ENCODE measurements at regions not wholly inside any gene's neighbourhood (a gene's known extent, or its start where the extent isn't known, plus 50 kb on each side); places are given as distances from the start of the nearest gene placed in this dataset.

- Mint-ChIP-seq H3K4me1 (peaks cover 62% of the 10 kb centered on the region), H3K9me3 (no peaks in the 10 kb centered on the region), H3K36me3 (peaks cover 0 to 4% of the 10 kb centered on the region in 2 donors), H3K4me3 (no peak overlapping the region), H3K27me3 (ENCODE audit: low read depth in 3 of 3) (peaks cover 0 to 1% (median 1%) of the 10 kb centered on the region in 3 donors), H3K27ac (peak overlapping the region in 6 of 7 donors; percentile 40 to 87 (median 68))
- Histone ChIP-seq H4K20me1 (ENCODE audit: insufficient read depth, low read length) (no peaks in the 10 kb centered on the region), H3K79me2 (ENCODE audit: insufficient read depth, low read length) (peaks cover 17% of the 10 kb centered on the region), H3K4me3 (replicated peaks in 1 of 3; ENCODE audit: low read depth in 2 of 3, low read length in 3 of 3) (peak overlapping the region in 1 of 3 experiments; percentile 74), H3K4me2 (replicated peaks; ENCODE audit: extremely low read depth, low read length, poor library complexity, severe bottlenecking) (peak overlapping the region; percentile 80), H3K9me3 (replicated peaks in 1 of 2; ENCODE audit: control insufficient read depth in 1 of 2, insufficient read depth in 1 of 2, low read length in 2 of 2) (no peaks in the 10 kb centered on the region), H2AFZ (ENCODE audit: insufficient read depth, low read depth, low read length, poor library complexity, severe bottlenecking) (peak overlapping the region; percentile 86), H3K27ac (ENCODE audit: low read depth in 1 of 2, low read length in 2 of 2) (peak overlapping the region in 1 of 2 donors; percentile 91), H3K9ac (ENCODE audit: insufficient read depth, low read length, poor library complexity, severe bottlenecking) (peak overlapping the region; percentile 61), H3K36me3 (replicated peaks in 1 of 2; ENCODE audit: control insufficient read depth in 1 of 2, insufficient read depth in 2 of 2, low read length in 2 of 2) (no peaks in the 10 kb centered on the region), H3K4me1 (ENCODE audit: control insufficient read depth in 1 of 2, insufficient read depth in 2 of 2, low read length in 2 of 2) (peaks cover 48 to 58% of the 10 kb centered on the region in 2 donors), H3K27me3 (ENCODE audit: control insufficient read depth in 2 of 2, insufficient read depth in 2 of 2, low read length in 2 of 2) (no peaks in the 10 kb centered on the region)
- intact Hi-C loops (cut with micrococcal nuclease) = no loop called here
- TF ChIP-seq CTCF (IDR thresholded peaks at IDR 0.05) = no peak
- DNase-seq = no peak
- WGBS (ENCODE audit: insufficient coverage) = 67% methylated on average over 5 of the region's 7 CpGs
Observed at GRCh38 chr14:22426711-22427110, 162.3 kb downstream of the DAD1 start.

GRCh38 chr14:22423958-22424357 lies 165.1 kb downstream of the DAD1 start:
- Mint-ChIP-seq H3K27me3 (ENCODE audit: low read depth in 3 of 3) (peaks cover 0 to 1% (median 1%) of the 10 kb centered on the region in 3 donors), H3K4me1 (peaks cover 62% of the 10 kb centered on the region), H3K4me3 (no peak overlapping the region), H3K27ac (peak overlapping the region in 4 of 7 donors; percentile 9 to 68 (median 48)), H3K36me3 (peaks cover 0 to 4% of the 10 kb centered on the region in 2 donors), H3K9me3 (no peaks in the 10 kb centered on the region)
- H3K27me3 ChIP-seq (ENCODE audit: control insufficient read depth in 2 of 2, insufficient read depth in 2 of 2, low read length in 2 of 2) = no peaks in the 10 kb centered on the region
- H3K4me1 ChIP-seq (ENCODE audit: control insufficient read depth in 1 of 2, insufficient read depth in 2 of 2, low read length in 2 of 2) = peaks cover 47 to 56% of the 10 kb centered on the region in 2 donors
- peaks cover 17% of the 10 kb centered on the region for H3K79me2 ChIP-seq (ENCODE audit: insufficient read depth, low read length)
- intact Hi-C loops (cut with micrococcal nuclease) = loop anchor here in 1 of 2 donors (2.0 kb wide), 1 partner anchor 15 kb away; no protein-coding TSS in a partner anchor
- no peak overlapping the region for H2AFZ ChIP-seq (ENCODE audit: insufficient read depth, low read depth, low read length, poor library complexity, severe bottlenecking)
- 0% methylated on average over 1 of the region's 4 CpGs for WGBS (ENCODE audit: insufficient coverage)
- H3K27ac ChIP-seq (ENCODE audit: low read depth in 1 of 2, low read length in 2 of 2) = no peak overlapping the region
- no peak overlapping the region for H3K4me3 ChIP-seq (replicated peaks in 1 of 3; ENCODE audit: low read depth in 2 of 3, low read length in 3 of 3)
- no peaks in the 10 kb centered on the region for H3K9me3 ChIP-seq (replicated peaks in 1 of 2; ENCODE audit: control insufficient read depth in 1 of 2, insufficient read depth in 1 of 2, low read length in 2 of 2)
- no peak for TF ChIP-seq CTCF (IDR thresholded peaks at IDR 0.05)
- no peak for DNase-seq
- no peak overlapping the region for H3K9ac ChIP-seq (ENCODE audit: insufficient read depth, low read length, poor library complexity, severe bottlenecking)
- H3K4me2 ChIP-seq (replicated peaks; ENCODE audit: extremely low read depth, low read length, poor library complexity, severe bottlenecking) = no peak overlapping the region
- no peaks in the 10 kb centered on the region for H3K36me3 ChIP-seq (replicated peaks in 1 of 2; ENCODE audit: control insufficient read depth in 1 of 2, insufficient read depth in 2 of 2, low read length in 2 of 2)
- H4K20me1 ChIP-seq (ENCODE audit: insufficient read depth, low read length) = no peaks in the 10 kb centered on the region

Data from CD14-positive monocyte (primary cell).